HUES48 (cell line): ENCODE measurements at regions not wholly inside any gene's neighbourhood (a gene's known extent, or its start where the extent isn't known, plus 50 kb on each side); places are given as distances from the start of the nearest gene placed in this dataset.

Experiments
- H3K27ac ChIP-seq: one replicate; pipeline ENCODE4 v1.7.0; 2013; ENCODE audit warnings: low read depth, low read length, inconsistent platforms
- H3K27me3 ChIP-seq: 2 replicates; pipeline ENCODE4 v1.6.1; 2013; ENCODE audit warnings: mild to moderate bottlenecking, low read length; ENCODE audit not compliant: control insufficient read depth, insufficient read depth
- H3K36me3 ChIP-seq: 2 replicates; pipeline ENCODE4 v1.6.1; 2013; ENCODE audit warnings: low read length; ENCODE audit not compliant: control insufficient read depth, insufficient read depth
- H3K4me1 ChIP-seq: 2 replicates; pipeline ENCODE4 v1.6.1; 2013; ENCODE audit warnings: mild to moderate bottlenecking, low read length; ENCODE audit not compliant: control insufficient read depth, insufficient read depth
- H3K4me3 ChIP-seq: 2 replicates; pipeline ENCODE4 v1.5.1; 2013; ENCODE audit warnings: mild to moderate bottlenecking, low read depth, low read length
- H3K9ac ChIP-seq: 2 replicates; pipeline ENCODE4 v1.6.1; 2013; ENCODE audit warnings: mild to moderate bottlenecking, low read depth, low read length, moderate library complexity
- H3K9me3 ChIP-seq: 2 replicates; pipeline ENCODE4 v1.6.1; 2013; ENCODE audit warnings: low read length; ENCODE audit not compliant: control insufficient read depth, insufficient read depth

DNA sequence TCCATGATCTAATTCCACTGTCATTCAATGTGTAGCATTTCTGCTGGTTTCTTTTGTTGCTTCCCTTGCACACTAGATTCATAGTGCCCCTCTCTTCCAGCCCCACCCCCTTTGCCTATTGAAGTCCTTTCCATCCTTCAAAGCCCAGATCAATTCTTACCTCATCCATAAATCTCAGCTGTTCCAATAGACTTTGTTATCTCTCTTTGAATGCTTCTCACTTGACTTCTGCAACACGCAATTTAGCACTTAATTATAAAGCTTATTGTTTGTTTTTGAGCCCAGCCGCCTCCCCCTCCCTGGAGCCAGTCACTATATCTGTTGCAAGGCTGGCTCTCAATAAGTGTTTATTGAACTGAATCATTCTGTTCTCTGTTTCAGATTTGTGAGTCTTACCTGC is 174.6 kb upstream of the TBL1XR1 start:
- Histone ChIP-seq H3K27ac (no peak overlapping the region), H3K9ac (no peak overlapping the region), H3K4me1 (no peaks in the 10 kb centered on the region), H3K4me3 (no peak overlapping the region), H3K9me3 (no peaks in the 10 kb centered on the region), H3K27me3 (no peaks in the 10 kb centered on the region), H3K36me3 (no peaks in the 10 kb centered on the region)

DNA sequence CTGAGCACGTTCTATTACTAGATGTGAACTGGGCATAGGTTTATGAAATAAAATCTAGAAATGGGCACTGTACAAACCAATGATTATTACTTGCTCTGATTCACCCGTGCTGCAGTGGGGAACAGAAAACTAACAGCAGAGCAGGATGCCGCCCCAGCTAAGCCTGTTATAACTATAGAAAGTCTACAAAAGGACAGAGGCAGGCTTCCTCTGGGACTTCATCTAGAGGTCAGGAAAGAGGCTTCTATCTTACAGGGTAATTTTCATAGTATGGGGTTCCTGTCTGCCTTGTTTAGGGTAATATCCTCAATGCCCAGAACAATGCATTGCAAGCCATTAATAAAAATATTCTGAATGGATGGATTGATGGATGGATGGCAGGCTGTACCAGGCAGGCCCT is 177.0 kb upstream of the TBL1XR1 start:
- H3K9ac ChIP-seq, result no peak overlapping the region
- no peaks in the 10 kb centered on the region for H3K27me3 ChIP-seq
- no peaks in the 10 kb centered on the region for H3K4me1 ChIP-seq
- H3K4me3 ChIP-seq, result no peak overlapping the region
- H3K9me3 ChIP-seq, result no peaks in the 10 kb centered on the region
- H3K36me3 ChIP-seq, result no peaks in the 10 kb centered on the region
- no peak overlapping the region for H3K27ac ChIP-seq

DNA sequence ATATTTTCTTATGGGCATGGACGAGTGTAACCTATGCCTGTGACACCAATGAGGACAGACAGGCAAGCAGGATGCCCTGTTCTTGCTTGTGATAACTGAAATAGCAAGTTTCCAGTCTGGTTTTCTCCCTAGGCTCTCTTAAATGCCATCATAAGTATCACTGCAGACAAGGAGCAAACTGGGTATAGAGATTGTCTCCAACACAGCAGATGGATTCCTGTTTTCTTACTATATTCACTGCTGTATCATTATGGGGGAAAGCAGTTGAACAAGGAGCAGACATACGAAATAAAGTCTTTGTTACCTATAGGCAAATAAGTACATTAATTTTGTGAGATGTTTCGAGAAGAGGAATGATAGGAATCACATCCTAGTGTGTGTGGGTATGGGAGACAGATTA is 178.0 kb upstream of the TBL1XR1 start:
- no peak overlapping the region for H3K4me3 ChIP-seq
- no peak overlapping the region for H3K27ac ChIP-seq

GRCh38 chr3:177377166-177377565 is 179.9 kb upstream of the TBL1XR1 start:
- Histone ChIP-seq H3K9ac (no peak overlapping the region), H3K4me1 (no peaks in the 10 kb centered on the region), H3K36me3 (no peaks in the 10 kb centered on the region), H3K9me3 (no peaks in the 10 kb centered on the region), H3K27ac (no peak overlapping the region), H3K27me3 (no peaks in the 10 kb centered on the region), H3K4me3 (no peak overlapping the region)

More for the DNA sequence above, 178.0 kb upstream of the TBL1XR1 start:
- H3K9ac ChIP-seq, result no peak overlapping the region
- no peaks in the 10 kb centered on the region for H3K9me3 ChIP-seq
- H3K27me3 ChIP-seq, result no peaks in the 10 kb centered on the region
- no peaks in the 10 kb centered on the region for H3K4me1 ChIP-seq
- H3K36me3 ChIP-seq, result no peaks in the 10 kb centered on the region

GRCh38 chr3:177378168-177378567 is 180.9 kb upstream of the TBL1XR1 start:
- Histone ChIP-seq H3K9ac (no peak overlapping the region), H3K27ac (no peak overlapping the region), H3K27me3 (no peaks in the 10 kb centered on the region), H3K4me1 (no peaks in the 10 kb centered on the region), H3K9me3 (no peaks in the 10 kb centered on the region), H3K4me3 (no peak overlapping the region), H3K36me3 (no peaks in the 10 kb centered on the region)

DNA sequence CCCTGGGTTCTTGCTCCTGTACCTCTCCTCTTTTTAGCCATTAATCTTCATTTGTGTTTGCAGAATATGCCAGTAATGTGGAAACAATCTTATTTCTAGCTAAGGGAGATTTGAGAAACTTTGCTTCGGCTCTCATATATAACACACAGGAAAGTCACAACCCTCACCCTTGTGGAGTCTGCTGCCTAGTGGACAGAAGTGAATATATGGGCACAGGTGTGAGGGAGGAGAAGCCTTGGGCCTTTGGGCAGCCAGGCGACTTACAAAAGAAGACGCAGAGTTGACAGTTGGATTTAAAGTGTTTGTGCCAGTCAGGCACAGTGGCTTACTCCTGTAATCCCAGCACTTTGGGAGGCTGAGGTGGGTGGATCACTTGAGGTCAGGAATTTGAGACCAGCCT is 181.8 kb upstream of the TBL1XR1 start:
- H3K9me3 ChIP-seq, result no peaks in the 10 kb centered on the region
- H3K36me3 ChIP-seq, result no peaks in the 10 kb centered on the region
- no peaks in the 10 kb centered on the region for H3K27me3 ChIP-seq
- no peak overlapping the region for H3K9ac ChIP-seq
- H3K4me1 ChIP-seq, result no peaks in the 10 kb centered on the region
- no peak overlapping the region for H3K4me3 ChIP-seq
- H3K27ac ChIP-seq, result no peak overlapping the region

DNA sequence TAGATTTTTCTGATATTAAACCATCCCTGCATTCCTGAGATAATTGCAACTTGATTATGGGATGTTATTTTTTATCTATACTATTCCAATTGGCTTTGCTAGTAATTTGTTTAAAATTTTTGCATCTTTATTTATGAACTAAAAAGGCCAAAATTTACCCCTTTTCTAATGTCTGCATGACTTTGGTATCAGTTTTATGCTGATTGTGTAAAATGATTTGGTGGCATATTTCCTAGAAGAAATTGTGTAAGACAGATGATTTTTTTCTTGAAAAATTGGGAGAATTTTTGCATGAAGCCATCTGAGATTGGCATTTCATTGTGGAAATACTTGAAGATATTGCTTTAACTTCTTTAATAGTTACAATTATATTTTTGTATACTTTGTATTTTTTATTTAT is 183.8 kb upstream of the TBL1XR1 start:
- no peak overlapping the region for H3K4me3 ChIP-seq
- H3K36me3 ChIP-seq, result no peaks in the 10 kb centered on the region
- peaks cover 6% of the 10 kb centered on the region; the same call in 1 of the 2 replicates for H3K4me1 ChIP-seq
- no peak overlapping the region for H3K27ac ChIP-seq
- no peak overlapping the region for H3K9ac ChIP-seq
- H3K27me3 ChIP-seq, result no peaks in the 10 kb centered on the region
- H3K9me3 ChIP-seq, result no peaks in the 10 kb centered on the region

DNA sequence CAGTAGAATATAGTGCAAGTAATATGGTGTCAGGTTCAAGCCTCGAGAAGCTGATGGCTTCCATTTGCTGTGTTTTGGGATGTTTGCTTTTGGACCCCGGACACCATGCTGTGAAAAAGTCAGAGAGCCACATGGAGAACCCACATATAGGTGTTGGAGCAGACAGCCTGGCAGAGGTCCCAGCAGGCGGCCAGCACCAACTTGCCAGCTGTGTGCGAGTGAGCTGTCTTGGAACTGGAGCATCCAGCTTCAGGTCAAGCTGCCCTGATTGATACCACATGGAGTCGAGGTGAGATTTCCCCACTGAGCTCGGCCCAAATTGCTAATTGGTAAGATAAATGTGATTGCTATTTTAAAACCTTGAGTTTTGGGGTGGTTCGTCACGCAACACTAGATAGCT is 185.7 kb upstream of the TBL1XR1 start:
- Histone ChIP-seq H3K27me3 (no peaks in the 10 kb centered on the region), H3K4me1 (peaks cover 6% of the 10 kb centered on the region; the same call in 1 of the 2 replicates), H3K9me3 (no peaks in the 10 kb centered on the region), H3K36me3 (no peaks in the 10 kb centered on the region), H3K27ac (no peak overlapping the region), H3K9ac (no peak overlapping the region), H3K4me3 (no peak overlapping the region)

DNA sequence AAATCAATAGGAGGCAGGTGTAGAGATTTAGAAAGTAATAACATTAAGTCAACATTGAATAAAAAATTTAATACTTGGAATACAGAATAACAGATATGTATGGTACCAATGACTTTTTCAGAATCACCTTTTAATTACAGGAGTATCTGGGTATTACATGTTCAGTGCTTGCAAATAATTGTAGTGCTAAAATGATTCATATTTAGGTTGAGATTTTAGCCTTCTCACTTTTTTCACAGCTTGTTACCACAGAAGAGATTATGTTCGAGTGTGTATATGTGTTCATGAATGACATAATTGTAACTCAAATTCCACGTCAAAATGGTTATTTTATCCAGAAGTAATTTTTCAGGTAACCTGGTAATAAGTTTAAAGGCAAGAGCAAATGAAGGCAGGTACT is 187.9 kb upstream of the TBL1XR1 start:
- Histone ChIP-seq H3K9me3 (no peaks in the 10 kb centered on the region), H3K4me1 (peaks cover 6% of the 10 kb centered on the region; the same call in 1 of the 2 replicates), H3K27me3 (no peaks in the 10 kb centered on the region), H3K4me3 (no peak overlapping the region), H3K36me3 (no peaks in the 10 kb centered on the region), H3K9ac (no peak overlapping the region), H3K27ac (no peak overlapping the region)

DNA sequence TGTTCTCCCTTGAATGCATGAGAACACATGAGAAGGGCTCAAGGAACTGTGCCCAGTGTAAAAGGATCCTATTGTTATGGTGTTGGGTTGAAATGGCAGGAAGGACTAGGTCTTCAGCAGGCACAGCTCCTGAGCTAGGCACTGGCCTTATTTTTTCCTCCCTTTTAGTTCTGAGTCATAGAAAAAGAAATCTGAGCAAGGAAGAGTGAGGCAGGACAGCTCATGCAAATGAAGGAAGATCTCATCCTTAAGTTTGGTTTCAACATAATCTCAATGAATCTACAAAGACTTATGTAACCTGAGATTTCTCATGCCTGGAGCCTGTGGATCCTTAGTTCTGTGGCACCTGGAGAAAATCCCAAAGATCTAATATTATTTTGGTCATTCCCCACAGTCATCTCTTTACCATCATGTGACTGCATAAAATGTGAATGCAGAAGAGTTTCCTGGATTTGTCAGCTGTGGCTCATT is 188.6 kb upstream of the TBL1XR1 start:
- no peak overlapping the region for H3K4me3 ChIP-seq
- peaks cover 6% of the 10 kb centered on the region; the same call in 1 of the 2 replicates for H3K4me1 ChIP-seq
- no peak overlapping the region for H3K9ac ChIP-seq
- H3K36me3 ChIP-seq, result no peaks in the 10 kb centered on the region
- H3K27ac ChIP-seq, result no peak overlapping the region
- H3K27me3 ChIP-seq, result no peaks in the 10 kb centered on the region
- H3K9me3 ChIP-seq, result no peaks in the 10 kb centered on the region

DNA sequence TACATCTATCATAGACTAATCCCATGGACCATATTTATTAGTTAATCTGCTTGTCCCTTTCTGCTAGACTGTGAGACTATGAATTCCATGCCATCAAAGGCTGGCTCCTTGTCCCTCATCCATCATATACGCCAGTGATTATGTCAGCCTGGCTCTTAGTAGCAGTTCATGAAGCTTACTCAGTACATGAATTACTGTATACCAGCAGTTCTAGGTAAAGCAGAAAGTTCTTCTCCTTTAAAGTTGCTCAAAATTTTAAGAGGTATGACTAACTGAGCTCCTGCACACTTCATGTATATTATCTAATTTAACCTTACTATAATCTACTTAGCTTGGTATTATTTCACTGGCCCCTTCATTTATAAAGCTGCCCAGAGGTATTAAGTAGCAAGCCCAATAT is 190.9 kb upstream of the TBL1XR1 start:
- H3K4me1 ChIP-seq, result peaks cover 6% of the 10 kb centered on the region; the same call in 1 of the 2 replicates
- no peak overlapping the region for H3K27ac ChIP-seq
- H3K9ac ChIP-seq, result no peak overlapping the region
- no peaks in the 10 kb centered on the region for H3K36me3 ChIP-seq
- H3K9me3 ChIP-seq, result no peaks in the 10 kb centered on the region
- no peak overlapping the region for H3K4me3 ChIP-seq
- H3K27me3 ChIP-seq, result no peaks in the 10 kb centered on the region
